ENCODE measurements at regions not wholly inside any gene's neighbourhood (a gene's known extent, or its start where the extent isn't known, plus 50 kb on each side); places are given as distances from the start of the nearest gene placed in this dataset.

GRCh38 chr2:66382091-66382490 lies 52.8 kb upstream of the MEIS1 start:
- Histone ChIP-seq H3K27me3 (ENCODE audit: control insufficient read depth, insufficient read depth, low read length) (no peaks in the 10 kb centered on the region), H3K9ac (no peak overlapping the region), H3K36me3 (ENCODE audit: control insufficient read depth, insufficient read depth, low read length) (no peaks in the 10 kb centered on the region), H3K4me3 (ENCODE audit: low read depth, low read length) (no peak overlapping the region), H3K27ac (no peak overlapping the region), H2AFZ (no peak overlapping the region), H3K79me2 (no peaks in the 10 kb centered on the region), H3K4me1 (no peaks in the 10 kb centered on the region), H3K4me2 (ENCODE audit: low read length) (no peak overlapping the region), H3K9me3 (ENCODE audit: control insufficient read depth, low read length) (no peaks in the 10 kb centered on the region)
- TF ChIP-seq CTCF (IDR thresholded peaks at IDR 0.05) = no peak

DNA sequence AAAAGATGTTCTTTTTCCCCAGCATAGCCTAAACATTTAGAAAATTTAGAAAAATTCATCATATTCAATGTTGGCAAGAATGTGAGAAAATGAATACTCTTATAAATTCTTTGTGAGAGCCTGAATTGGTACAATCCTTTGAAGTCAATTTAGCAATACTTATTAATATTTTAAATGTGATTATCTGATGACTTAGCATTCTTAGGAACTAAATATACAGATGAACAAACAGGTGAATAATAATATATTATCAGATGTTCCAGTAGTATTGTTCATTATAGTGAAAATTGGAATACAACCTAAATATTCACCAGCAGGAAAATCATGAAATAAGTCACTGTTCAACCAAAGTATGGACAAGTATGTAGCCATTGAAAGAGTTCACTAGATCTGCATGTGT lies 55.5 kb upstream of the MEIS1 start:
- no peak overlapping the region for H3K4me2 ChIP-seq (ENCODE audit: low read length)
- no peak for TF ChIP-seq CTCF (IDR thresholded peaks at IDR 0.05)
- H3K9ac ChIP-seq = no peak overlapping the region
- H3K9me3 ChIP-seq (ENCODE audit: control insufficient read depth, low read length) = no peaks in the 10 kb centered on the region
- H3K4me3 ChIP-seq (ENCODE audit: low read depth, low read length) = no peak overlapping the region
- no peak overlapping the region for H2AFZ ChIP-seq
- no peaks in the 10 kb centered on the region for H3K36me3 ChIP-seq (ENCODE audit: control insufficient read depth, insufficient read depth, low read length)
- no peaks in the 10 kb centered on the region for H3K79me2 ChIP-seq
- H3K4me1 ChIP-seq = no peaks in the 10 kb centered on the region
- no peak overlapping the region for H3K27ac ChIP-seq
- no peaks in the 10 kb centered on the region for H3K27me3 ChIP-seq (ENCODE audit: control insufficient read depth, insufficient read depth, low read length)

DNA sequence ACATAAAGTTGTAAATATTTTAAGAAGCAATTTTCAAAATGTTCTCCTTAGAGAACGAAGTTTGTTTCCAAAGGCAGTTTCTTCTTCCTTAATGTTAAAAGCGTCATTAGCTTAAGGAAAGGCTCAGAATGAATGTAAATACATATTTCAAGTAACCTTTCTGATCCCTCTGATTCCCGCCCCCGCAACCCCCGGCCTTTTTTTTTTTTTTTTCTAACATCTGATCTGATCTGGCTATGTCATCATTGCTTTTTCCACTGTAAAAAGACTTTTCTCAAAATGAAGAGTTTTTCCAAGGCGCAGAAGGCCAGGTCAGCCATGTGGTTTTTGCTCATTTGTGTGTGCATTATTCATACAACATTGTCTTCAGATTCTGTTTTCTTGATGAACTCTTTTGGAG lies 57.1 kb upstream of the MEIS1 start:
- no peak overlapping the region for H3K4me2 ChIP-seq (ENCODE audit: low read length)
- no peak overlapping the region for H3K9ac ChIP-seq
- no peak overlapping the region for H3K4me3 ChIP-seq (ENCODE audit: low read depth, low read length)
- no peak overlapping the region for H2AFZ ChIP-seq
- no peaks in the 10 kb centered on the region for H3K4me1 ChIP-seq
- H3K27me3 ChIP-seq (ENCODE audit: control insufficient read depth, insufficient read depth, low read length) = no peaks in the 10 kb centered on the region
- no peaks in the 10 kb centered on the region for H3K79me2 ChIP-seq
- TF ChIP-seq CTCF (IDR thresholded peaks at IDR 0.05) = no peak
- H3K9me3 ChIP-seq (ENCODE audit: control insufficient read depth, low read length) = no peaks in the 10 kb centered on the region
- H3K27ac ChIP-seq = no peak overlapping the region
- no peaks in the 10 kb centered on the region for H3K36me3 ChIP-seq (ENCODE audit: control insufficient read depth, insufficient read depth, low read length)

DNA sequence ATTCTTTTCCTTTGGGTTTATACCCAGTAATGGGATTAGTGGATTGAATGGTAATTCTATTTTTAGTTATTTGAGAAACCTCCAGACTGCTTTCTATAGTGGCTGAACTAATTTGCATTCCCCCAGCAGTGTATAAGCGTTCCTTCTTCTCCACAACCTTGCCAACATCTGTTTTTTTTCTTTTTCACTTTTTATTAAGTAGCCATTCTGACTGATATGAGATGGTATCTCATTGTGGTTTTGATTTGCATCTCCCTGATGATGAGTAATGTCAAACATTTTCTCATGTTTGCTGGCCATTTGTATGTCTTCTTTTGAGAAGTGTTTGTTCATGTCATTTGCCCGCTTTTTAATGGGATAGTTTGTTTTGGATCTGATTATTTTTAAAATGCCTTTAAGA lies 64.1 kb upstream of the MEIS1 start:
- H3K27me3 ChIP-seq (ENCODE audit: control insufficient read depth, insufficient read depth, low read length) = no peaks in the 10 kb centered on the region
- H3K9ac ChIP-seq = no peak overlapping the region
- H3K9me3 ChIP-seq (ENCODE audit: control insufficient read depth, low read length) = no peaks in the 10 kb centered on the region
- H3K36me3 ChIP-seq (ENCODE audit: control insufficient read depth, insufficient read depth, low read length) = no peaks in the 10 kb centered on the region
- no peaks in the 10 kb centered on the region for H3K4me1 ChIP-seq
- no peak overlapping the region for H3K4me2 ChIP-seq (ENCODE audit: low read length)
- H3K4me3 ChIP-seq (ENCODE audit: low read depth, low read length) = no peak overlapping the region
- no peak overlapping the region for H2AFZ ChIP-seq
- H3K27ac ChIP-seq = no peak overlapping the region
- no peak for TF ChIP-seq CTCF (IDR thresholded peaks at IDR 0.05)
- no peaks in the 10 kb centered on the region for H3K79me2 ChIP-seq

DNA sequence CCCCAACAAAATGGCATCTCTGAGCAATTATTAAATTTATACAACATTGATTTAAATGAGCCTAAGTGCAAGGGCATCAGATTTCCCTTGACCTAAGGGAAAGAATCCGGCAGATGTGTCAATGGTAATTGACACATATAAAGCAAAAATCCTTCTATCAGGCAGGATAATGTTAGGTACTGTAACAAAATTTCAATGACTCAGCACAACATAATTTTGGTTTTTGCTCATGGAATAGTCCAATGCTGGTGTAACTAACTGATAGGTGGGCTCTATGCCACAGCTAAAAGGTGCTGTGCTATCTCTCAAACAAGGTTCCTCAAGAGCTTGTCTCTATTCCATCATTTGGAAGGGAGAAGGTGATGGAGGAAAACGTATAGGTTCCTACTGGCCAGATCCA lies 68.3 kb upstream of the MEIS1 start:
- Histone ChIP-seq H2AFZ (no peak overlapping the region), H3K4me3 (ENCODE audit: low read depth, low read length) (no peak overlapping the region), H3K9me3 (ENCODE audit: control insufficient read depth, low read length) (no peaks in the 10 kb centered on the region), H3K4me1 (no peaks in the 10 kb centered on the region), H3K4me2 (ENCODE audit: low read length) (no peak overlapping the region), H3K36me3 (ENCODE audit: control insufficient read depth, insufficient read depth, low read length) (no peaks in the 10 kb centered on the region), H3K27me3 (ENCODE audit: control insufficient read depth, insufficient read depth, low read length) (no peaks in the 10 kb centered on the region), H3K9ac (no peak overlapping the region), H3K79me2 (no peaks in the 10 kb centered on the region), H3K27ac (no peak overlapping the region)
- no peak for TF ChIP-seq CTCF (IDR thresholded peaks at IDR 0.05)
